ENCODE measurements at regions not wholly inside any gene's neighbourhood (a gene's known extent, or its start where the extent isn't known, plus 50 kb on each side); places are given as distances from the start of the nearest gene placed in this dataset.

DNA sequence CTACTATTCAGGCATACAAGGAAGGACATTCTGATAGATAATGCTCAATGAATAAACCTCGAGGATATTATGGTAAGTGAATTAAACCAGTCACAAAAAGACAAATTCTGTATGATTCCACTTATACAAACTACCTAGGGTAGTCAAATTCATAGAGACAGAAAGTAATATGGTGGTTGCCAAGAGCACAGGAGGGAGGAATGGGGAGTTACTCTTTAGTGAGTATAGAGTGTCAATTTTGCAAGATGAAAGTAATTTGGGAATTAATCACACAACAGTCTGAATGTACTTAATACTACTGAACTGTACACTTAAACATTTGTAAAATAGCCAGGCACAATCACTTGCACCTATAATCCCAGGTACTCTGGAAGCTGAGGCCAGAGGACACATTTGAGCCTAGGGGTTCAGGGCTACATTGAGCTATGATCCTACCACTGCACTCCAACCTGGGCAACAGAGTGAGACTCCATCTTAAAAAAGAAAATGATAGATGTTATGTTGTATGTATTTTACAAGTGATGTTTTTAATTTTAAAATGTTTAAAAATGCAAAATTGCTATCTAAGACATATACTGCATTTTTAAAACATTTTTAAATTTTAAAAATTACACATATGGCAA, 91.0 kb downstream of the NPAP1 start:
- no peak for TF ChIP-seq POLR2A (IDR thresholded peaks at IDR 0.05)
- TF ChIP-seq, protein P1, sequence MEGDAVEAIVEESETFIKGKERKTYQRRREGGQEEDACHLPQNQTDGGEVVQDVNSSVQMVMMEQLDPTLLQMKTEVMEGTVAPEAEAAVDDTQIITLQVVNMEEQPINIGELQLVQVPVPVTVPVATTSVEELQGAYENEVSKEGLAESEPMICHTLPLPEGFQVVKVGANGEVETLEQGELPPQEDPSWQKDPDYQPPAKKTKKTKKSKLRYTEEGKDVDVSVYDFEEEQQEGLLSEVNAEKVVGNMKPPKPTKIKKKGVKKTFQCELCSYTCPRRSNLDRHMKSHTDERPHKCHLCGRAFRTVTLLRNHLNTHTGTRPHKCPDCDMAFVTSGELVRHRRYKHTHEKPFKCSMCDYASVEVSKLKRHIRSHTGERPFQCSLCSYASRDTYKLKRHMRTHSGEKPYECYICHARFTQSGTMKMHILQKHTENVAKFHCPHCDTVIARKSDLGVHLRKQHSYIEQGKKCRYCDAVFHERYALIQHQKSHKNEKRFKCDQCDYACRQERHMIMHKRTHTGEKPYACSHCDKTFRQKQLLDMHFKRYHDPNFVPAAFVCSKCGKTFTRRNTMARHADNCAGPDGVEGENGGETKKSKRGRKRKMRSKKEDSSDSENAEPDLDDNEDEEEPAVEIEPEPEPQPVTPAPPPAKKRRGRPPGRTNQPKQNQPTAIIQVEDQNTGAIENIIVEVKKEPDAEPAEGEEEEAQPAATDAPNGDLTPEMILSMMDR (IDR thresholded peaks at IDR 0.05): no peak

All from thyroid gland (tissue), 4 donors.